ENCODE measurements at regions not wholly inside any gene's neighbourhood (a gene's known extent, or its start where the extent isn't known, plus 50 kb on each side); places are given as distances from the start of the nearest gene placed in this dataset.

- TF ChIP-seq POLR2A (IDR thresholded peaks at IDR 0.05) (no peak), EP300 (IDR thresholded peaks at IDR 0.05) (no peak), POLR2AphosphoS5 (IDR thresholded peaks at IDR 0.05) (no peak), CTCF (IDR thresholded peaks at IDR 0.05) (no peak)
Observed at GRCh38 chr21:28719723-28720122, 273.0 kb downstream of the LTN1 start.
